SU-DHL-6 (cell line): ENCODE measurements at regions not wholly inside any gene's neighbourhood (a gene's known extent, or its start where the extent isn't known, plus 50 kb on each side); places are given as distances from the start of the nearest gene placed in this dataset.

ENCODE experiments used
- CTCF ChIP-seq: fragments of 200-600 bp; sonication (generic); IDR thresholded peaks from one replicate; pipeline ENCODE4 v1.5.1; 2017; ENCODE audit warnings: antibody characterized with exemption, mild to moderate bottlenecking, low read length, moderate library complexity; ENCODE audit not compliant: insufficient read depth, poor library complexity, severe bottlenecking
- EZH2phosphoT487 ChIP-seq: fragments of 200-600 bp; sonication (generic), shearing (Covaris generic); conservative IDR thresholded peaks from 2 replicates; pipeline ENCODE4 v1.6.1; 2018; ENCODE audit warnings: mild to moderate bottlenecking, antibody characterized with exemption, low read length, moderate library complexity, mixed read lengths

GRCh38 chr15:81744364-81744763, 301.5 kb downstream of the MEX3B start:
- TF ChIP-seq CTCF (no peak), EZH2phosphoT487 (no peak)
